GM12874 (cell line): ENCODE measurements at regions not wholly inside any gene's neighbourhood (a gene's known extent, or its start where the extent isn't known, plus 50 kb on each side); places are given as distances from the start of the nearest gene placed in this dataset.

Experiments used
- CTCF ChIP-seq: IDR thresholded peaks from 2 replicates; pipeline ENCODE4 v1.5.1; 2011; ENCODE audit warnings: low read depth, mild to moderate bottlenecking, control low read depth, low read length, moderate library complexity; ENCODE audit not compliant: insufficient read depth

- no peak for TF ChIP-seq CTCF
Observed at GRCh38 chr16:11488304-11488703, 98.4 kb downstream of the LITAF start.

DNA sequence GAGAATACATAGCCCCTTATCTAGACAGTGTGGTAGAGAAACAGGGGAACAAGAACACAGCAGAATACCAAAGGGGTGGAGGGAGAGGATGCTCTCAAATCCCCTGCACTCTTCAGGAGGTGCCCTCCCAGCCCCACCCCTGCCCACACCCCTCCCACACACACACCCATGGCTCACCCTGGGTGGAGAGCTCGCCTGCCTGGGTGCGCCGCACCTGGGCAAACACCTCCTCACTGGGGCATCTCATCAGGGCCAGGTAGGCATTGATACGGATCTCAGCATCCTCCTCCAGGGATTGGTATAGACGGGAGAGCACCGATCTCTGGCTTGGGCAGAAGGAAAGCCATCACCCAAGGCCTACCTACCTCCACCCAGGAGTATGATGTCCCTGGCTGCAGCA is 95.2 kb downstream of the LITAF start:
- TF ChIP-seq CTCF, result no peak

GRCh38 chr16:11492808-11493530 is 93.8 kb downstream of the LITAF start:
- TF ChIP-seq CTCF, result no peak

DNA sequence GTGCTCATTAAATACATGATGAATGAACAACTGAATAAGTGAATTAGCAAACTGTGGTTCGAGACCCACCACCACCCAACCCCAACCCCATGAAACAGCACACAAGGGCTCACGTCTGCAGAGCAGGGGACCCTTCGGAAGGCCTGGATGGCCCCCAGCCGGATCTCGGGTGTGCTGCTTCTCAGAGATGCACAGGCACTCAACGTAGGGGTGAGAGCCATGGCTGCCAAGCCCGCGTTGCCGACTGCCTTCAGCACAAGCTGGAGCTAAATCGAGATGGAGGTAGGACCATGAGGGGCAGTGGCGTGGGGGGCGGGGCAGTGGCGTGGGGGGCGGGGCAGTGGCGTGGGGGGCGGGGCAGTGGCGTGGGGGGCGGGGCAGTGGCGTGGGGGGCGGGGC is 93.2 kb downstream of the LITAF start:
- TF ChIP-seq CTCF, result no peak

DNA sequence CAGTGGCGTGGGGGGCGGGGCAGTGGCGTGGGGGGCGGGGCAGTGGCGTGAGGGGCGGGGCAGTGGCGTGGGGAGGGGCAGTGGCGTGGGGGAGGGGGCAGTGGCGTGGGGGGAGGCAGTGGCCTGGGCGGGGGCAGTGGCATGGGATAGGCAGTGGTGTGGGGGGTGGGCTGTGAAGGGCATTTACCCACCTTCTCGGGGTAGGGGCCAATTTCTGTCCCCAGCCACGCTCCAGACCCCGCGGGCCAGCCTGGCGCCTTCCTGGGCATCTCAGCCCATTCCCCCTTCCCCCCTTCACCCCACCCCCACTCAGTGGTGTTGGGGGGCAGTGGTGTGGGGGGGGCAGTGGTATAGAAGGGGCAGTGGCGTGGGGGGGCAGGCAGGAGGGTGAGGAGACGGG is 92.7 kb downstream of the LITAF start:
- no peak for TF ChIP-seq CTCF

GRCh38 chr16:11494433-11494832 is 92.3 kb downstream of the LITAF start:
- TF ChIP-seq CTCF, result no peak

DNA sequence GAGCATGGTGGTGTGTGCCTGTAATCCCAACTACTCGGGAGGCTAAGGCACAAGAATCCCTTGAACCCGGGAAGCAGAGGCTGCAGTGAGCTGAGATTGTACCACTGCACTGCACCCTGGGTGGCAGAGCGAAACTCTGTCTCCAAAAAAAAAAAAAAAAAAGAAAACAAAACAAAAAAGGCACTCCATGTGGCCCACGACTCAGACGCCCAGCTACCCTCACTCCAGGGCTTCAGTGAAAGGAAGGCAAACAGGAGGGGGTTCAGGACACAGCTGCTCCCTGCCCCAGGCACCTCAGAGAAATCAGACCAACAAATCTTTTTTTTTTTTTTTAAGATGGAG is 91.7 kb downstream of the LITAF start:
- TF ChIP-seq CTCF, result no peak
